ENCODE measurements at regions not wholly inside any gene's neighbourhood (a gene's known extent, or its start where the extent isn't known, plus 50 kb on each side); places are given as distances from the start of the nearest gene placed in this dataset.

GRCh38 chr22:27422442-27422841 lies 379.1 kb downstream of the MN1 start:
- H3K4me3 ChIP-seq (ENCODE audit: low read length): no peak overlapping the region
- no peak overlapping the region for H3K9ac ChIP-seq (ENCODE audit: low read depth, low read length)
- H3K27me3 ChIP-seq (ENCODE audit: control insufficient read depth, insufficient read depth, low read length): no peaks in the 10 kb centered on the region
- H3K4me1 ChIP-seq (ENCODE audit: control insufficient read depth, insufficient read depth, low read length): peaks cover 26% of the 10 kb centered on the region
- no peak overlapping the region for H3K4me2 ChIP-seq (ENCODE audit: low read length)
- no peaks in the 10 kb centered on the region for H3K36me3 ChIP-seq (ENCODE audit: insufficient read depth, low read length)
- peaks cover 7% of the 10 kb centered on the region for H3K9me3 ChIP-seq (replicated peaks; ENCODE audit: low read length)

DNA sequence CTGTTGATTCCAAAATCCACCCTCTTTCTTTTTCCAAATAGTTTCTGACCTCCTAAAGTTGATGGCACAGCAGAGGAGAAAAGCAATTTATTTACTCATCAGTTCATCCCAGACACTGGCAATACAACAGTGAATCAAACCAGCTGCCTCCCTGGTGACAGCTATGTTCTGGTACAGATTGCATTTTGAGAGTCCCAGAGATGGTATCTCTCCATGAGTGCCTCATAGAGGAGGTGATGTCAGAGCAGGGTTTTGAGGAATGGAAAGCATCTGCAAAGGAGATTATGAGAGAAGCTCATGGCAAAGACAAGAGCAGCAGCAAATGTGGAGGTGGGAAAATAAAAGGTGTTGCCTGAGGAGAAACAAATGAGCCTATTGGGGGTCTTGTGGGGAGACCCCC lies 377.2 kb downstream of the MN1 start:
- Histone ChIP-seq H3K9ac (ENCODE audit: low read depth, low read length) (no peak overlapping the region), H3K36me3 (ENCODE audit: insufficient read depth, low read length) (no peaks in the 10 kb centered on the region), H3K4me3 (ENCODE audit: low read length) (no peak overlapping the region), H3K9me3 (replicated peaks; ENCODE audit: low read length) (peaks cover 7% of the 10 kb centered on the region), H3K27me3 (ENCODE audit: control insufficient read depth, insufficient read depth, low read length) (no peaks in the 10 kb centered on the region), H3K4me2 (ENCODE audit: low read length) (no peak overlapping the region), H3K4me1 (ENCODE audit: control insufficient read depth, insufficient read depth, low read length) (peaks cover 19% of the 10 kb centered on the region)

DNA sequence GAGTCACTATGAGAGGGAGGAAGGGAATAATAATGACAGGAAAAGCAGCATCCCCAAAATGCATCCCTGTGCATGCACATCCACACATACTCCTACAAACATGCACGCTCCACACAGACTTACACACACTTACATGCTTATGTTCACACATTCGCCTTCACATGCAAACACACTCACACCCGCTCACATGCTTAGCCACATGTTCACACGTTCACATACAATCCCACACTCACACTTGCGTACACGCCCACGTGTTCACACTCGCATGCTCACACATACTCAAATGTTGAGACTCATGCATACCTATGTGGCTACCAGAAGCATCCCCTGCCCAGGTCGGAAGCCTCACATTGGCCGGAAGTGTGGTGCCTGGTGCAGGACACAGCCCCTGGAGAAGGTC lies 372.1 kb downstream of the MN1 start:
- Histone ChIP-seq H3K36me3 (ENCODE audit: insufficient read depth, low read length) (no peaks in the 10 kb centered on the region), H3K4me3 (ENCODE audit: low read length) (no peak overlapping the region), H3K27me3 (ENCODE audit: control insufficient read depth, insufficient read depth, low read length) (peaks cover 5% of the 10 kb centered on the region), H3K4me2 (ENCODE audit: low read length) (no peak overlapping the region), H3K4me1 (ENCODE audit: control insufficient read depth, insufficient read depth, low read length) (no peaks in the 10 kb centered on the region), H3K9ac (ENCODE audit: low read depth, low read length) (no peak overlapping the region), H3K9me3 (replicated peaks; ENCODE audit: low read length) (peaks cover 17% of the 10 kb centered on the region)

- Histone ChIP-seq H3K9me3 (replicated peaks; ENCODE audit: low read length) (peaks cover 13% of the 10 kb centered on the region), H3K9ac (ENCODE audit: low read depth, low read length) (no peak overlapping the region), H3K4me3 (ENCODE audit: low read length) (no peak overlapping the region), H3K36me3 (ENCODE audit: insufficient read depth, low read length) (no peaks in the 10 kb centered on the region), H3K4me1 (ENCODE audit: control insufficient read depth, insufficient read depth, low read length) (peaks cover 6% of the 10 kb centered on the region), H3K27me3 (ENCODE audit: control insufficient read depth, insufficient read depth, low read length) (peaks cover 5% of the 10 kb centered on the region), H3K4me2 (ENCODE audit: low read length) (no peak overlapping the region)
Observed at GRCh38 chr22:27431081-27431480, 370.5 kb downstream of the MN1 start.

GRCh38 chr22:27431896-27432295 lies 369.7 kb downstream of the MN1 start:
- Histone ChIP-seq H3K27me3 (ENCODE audit: control insufficient read depth, insufficient read depth, low read length) (peaks cover 5% of the 10 kb centered on the region), H3K9me3 (replicated peaks; ENCODE audit: low read length) (peaks cover 13% of the 10 kb centered on the region), H3K4me3 (ENCODE audit: low read length) (no peak overlapping the region), H3K36me3 (ENCODE audit: insufficient read depth, low read length) (no peaks in the 10 kb centered on the region), H3K4me2 (ENCODE audit: low read length) (no peak overlapping the region), H3K4me1 (ENCODE audit: control insufficient read depth, insufficient read depth, low read length) (peaks cover 9% of the 10 kb centered on the region), H3K9ac (ENCODE audit: low read depth, low read length) (no peak overlapping the region)

GRCh38 chr22:27433099-27433498 lies 368.5 kb downstream of the MN1 start:
- Histone ChIP-seq H3K36me3 (ENCODE audit: insufficient read depth, low read length) (no peaks in the 10 kb centered on the region), H3K4me1 (ENCODE audit: control insufficient read depth, insufficient read depth, low read length) (peaks cover 9% of the 10 kb centered on the region), H3K9ac (ENCODE audit: low read depth, low read length) (no peak overlapping the region), H3K27me3 (ENCODE audit: control insufficient read depth, insufficient read depth, low read length) (peaks cover 5% of the 10 kb centered on the region), H3K4me2 (ENCODE audit: low read length) (no peak overlapping the region), H3K9me3 (replicated peaks; ENCODE audit: low read length) (peaks cover 13% of the 10 kb centered on the region), H3K4me3 (ENCODE audit: low read length) (no peak overlapping the region)

- Histone ChIP-seq H3K9me3 (replicated peaks; ENCODE audit: low read length) (peaks cover 13% of the 10 kb centered on the region), H3K4me2 (ENCODE audit: low read length) (no peak overlapping the region), H3K4me3 (ENCODE audit: low read length) (no peak overlapping the region), H3K36me3 (ENCODE audit: insufficient read depth, low read length) (no peaks in the 10 kb centered on the region), H3K4me1 (ENCODE audit: control insufficient read depth, insufficient read depth, low read length) (peaks cover 11% of the 10 kb centered on the region), H3K27me3 (ENCODE audit: control insufficient read depth, insufficient read depth, low read length) (peaks cover 5% of the 10 kb centered on the region), H3K9ac (ENCODE audit: low read depth, low read length) (no peak overlapping the region)
Observed at GRCh38 chr22:27433585-27434190, 367.9 kb downstream of the MN1 start.

GRCh38 chr22:27434898-27435297 lies 366.7 kb downstream of the MN1 start:
- Histone ChIP-seq H3K4me1 (ENCODE audit: control insufficient read depth, insufficient read depth, low read length) (peaks cover 14% of the 10 kb centered on the region), H3K4me2 (ENCODE audit: low read length) (no peak overlapping the region), H3K9ac (ENCODE audit: low read depth, low read length) (no peak overlapping the region), H3K9me3 (replicated peaks; ENCODE audit: low read length) (peaks cover 13% of the 10 kb centered on the region), H3K36me3 (ENCODE audit: insufficient read depth, low read length) (no peaks in the 10 kb centered on the region), H3K27me3 (ENCODE audit: control insufficient read depth, insufficient read depth, low read length) (peaks cover 3% of the 10 kb centered on the region), H3K4me3 (ENCODE audit: low read length) (no peak overlapping the region)

- Histone ChIP-seq H3K27me3 (ENCODE audit: control insufficient read depth, insufficient read depth, low read length) (peaks cover 2% of the 10 kb centered on the region), H3K4me3 (ENCODE audit: low read length) (no peak overlapping the region), H3K9me3 (replicated peaks; ENCODE audit: low read length) (peaks cover 13% of the 10 kb centered on the region), H3K9ac (ENCODE audit: low read depth, low read length) (peak overlapping the region; percentile 32), H3K4me2 (ENCODE audit: low read length) (no peak overlapping the region), H3K4me1 (ENCODE audit: control insufficient read depth, insufficient read depth, low read length) (peaks cover 14% of the 10 kb centered on the region), H3K36me3 (ENCODE audit: insufficient read depth, low read length) (no peaks in the 10 kb centered on the region)
Observed at GRCh38 chr22:27435844-27436576, 365.5 kb downstream of the MN1 start.

- Histone ChIP-seq H3K4me2 (ENCODE audit: low read length) (no peak overlapping the region), H3K9me3 (replicated peaks; ENCODE audit: low read length) (peaks cover 11% of the 10 kb centered on the region), H3K4me3 (ENCODE audit: low read length) (no peak overlapping the region), H3K36me3 (ENCODE audit: insufficient read depth, low read length) (no peaks in the 10 kb centered on the region), H3K9ac (ENCODE audit: low read depth, low read length) (peak overlapping the region; percentile 32), H3K27me3 (ENCODE audit: control insufficient read depth, insufficient read depth, low read length) (peaks cover 6% of the 10 kb centered on the region), H3K4me1 (ENCODE audit: control insufficient read depth, insufficient read depth, low read length) (peaks cover 14% of the 10 kb centered on the region)
Observed at GRCh38 chr22:27436591-27436990, 365.0 kb downstream of the MN1 start.

DNA sequence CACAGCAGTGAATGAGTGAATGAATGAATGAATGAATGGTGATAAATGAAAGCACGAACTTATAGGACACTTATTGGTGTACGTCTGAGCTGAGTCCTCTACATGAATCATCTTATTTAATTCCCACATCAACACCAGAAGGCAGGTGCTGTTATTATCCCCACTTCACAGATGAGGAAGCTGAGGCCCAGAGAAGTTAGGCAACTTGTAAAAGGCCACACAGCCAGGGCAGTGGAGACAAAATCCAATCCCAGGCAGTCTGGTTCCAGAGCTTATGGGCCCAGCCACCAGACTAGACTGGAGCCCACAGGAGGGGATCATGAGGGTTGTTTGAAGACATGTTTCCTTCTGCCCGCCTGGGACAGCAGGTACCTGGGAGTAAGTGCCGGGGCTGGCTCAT lies 364.0 kb downstream of the MN1 start:
- Histone ChIP-seq H3K9me3 (replicated peaks; ENCODE audit: low read length) (peaks cover 1% of the 10 kb centered on the region), H3K4me1 (ENCODE audit: control insufficient read depth, insufficient read depth, low read length) (peaks cover 14% of the 10 kb centered on the region), H3K4me3 (ENCODE audit: low read length) (no peak overlapping the region), H3K9ac (ENCODE audit: low read depth, low read length) (no peak overlapping the region), H3K27me3 (ENCODE audit: control insufficient read depth, insufficient read depth, low read length) (peaks cover 15% of the 10 kb centered on the region), H3K4me2 (ENCODE audit: low read length) (no peak overlapping the region), H3K36me3 (ENCODE audit: insufficient read depth, low read length) (no peaks in the 10 kb centered on the region)

Data from skeletal muscle satellite cell (primary cell).